Kidney (tissue), 13 donors: ENCODE measurements at regions not wholly inside any gene's neighbourhood (a gene's known extent, or its start where the extent isn't known, plus 50 kb on each side); places are given as distances from the start of the nearest gene placed in this dataset.

Source experiments
- DNase-seq, 5 donors: peaks; one replicate each; pipeline ENCODE4 v3.0.0-alpha.2; 2013 to 2020
- FAIRE-seq: peaks from 2 replicates; lab custom pipeline; 2012; peaks lifted over from hg19 to GRCh38; lab: Jason Lieb, UNC
- H3K27ac ChIP-seq, 2 donors: one replicate each; pipeline ENCODE4 v1.7.0; 2013; ENCODE audit warnings: low read depth in 2 of 2, low read length in 2 of 2, inconsistent platforms in 1 of 2
- H3K27me3 ChIP-seq: one replicate; pipeline ENCODE4 v1.7.1; 2013; ENCODE audit warnings: low read length, inconsistent platforms; ENCODE audit not compliant: control insufficient read depth, insufficient read depth
- H3K36me3 ChIP-seq, 3 donors: one replicate each; pipeline versions ENCODE4 v1.7.0 to v1.7.1; 2013; ENCODE audit warnings: low read length in 3 of 3, control low read depth in 1 of 3, inconsistent platforms in 1 of 3; ENCODE audit not compliant: insufficient read depth in 3 of 3, control insufficient read depth in 2 of 3
- H3K4me1 ChIP-seq, 3 donors: one replicate each; pipeline versions ENCODE4 v1.7.0 to v1.7.1; 2013; ENCODE audit warnings: low read length in 3 of 3, inconsistent platforms in 1 of 3, low read depth in 1 of 3; ENCODE audit not compliant: control insufficient read depth in 2 of 3, insufficient read depth in 2 of 3
- H3K4me3 ChIP-seq, 3 donors: one replicate each; pipeline versions ENCODE4 v1.7.0 to v1.8.1; 2013; ENCODE audit warnings: low read length in 3 of 3, control low read depth in 1 of 3, inconsistent platforms in 1 of 3
- H3K9ac ChIP-seq, 3 donors: one replicate each; pipeline versions ENCODE4 v1.7.0 to v1.7.1; 2013; ENCODE audit warnings: low read length in 3 of 3, control low read depth in 1 of 3, inconsistent platforms in 1 of 3
- H3K9me3 ChIP-seq, 3 donors: one replicate each; pipeline versions ENCODE4 v1.7.0 to v1.7.1; 2013; ENCODE audit warnings: low read length in 3 of 3, control low read depth in 1 of 3, inconsistent platforms in 1 of 3; ENCODE audit not compliant: control insufficient read depth in 2 of 3, insufficient read depth in 1 of 3
- CTCF ChIP-seq: IDR thresholded peaks from 3 replicates; pipeline ENCODE4 v1.5.1; 2012; ENCODE audit warnings: mild to moderate bottlenecking, moderate library complexity, borderline replicate concordance; ENCODE audit not compliant: insufficient read depth; ENCODE audit errors: extremely low read depth
- intact Hi-C: fragments of 100-400 bp; cut with DNase I; formaldehyde crosslinking; loops from one replicate; pipeline ENCODE4 v1.11.1; 2022
- donor health status: control.
- donor health status: control.
- donor health status: control.
- donor health status: control.
- donor health status: control.
- donor health status: DM: yes; HTN: yes; CAD: no.
- donor health status: Normal renal cell carcinoma (clear cell type).

GRCh38 chrX:146481735-146482134 is 327.8 kb upstream of the CXorf51B start:
- H3K27me3 ChIP-seq, result no peaks in the 10 kb centered on the region
- H3K4me3 ChIP-seq, result no peak overlapping the region
- TF ChIP-seq CTCF, result no peak
- no peaks in the 10 kb centered on the region for H3K9me3 ChIP-seq
- FAIRE-seq, result no peak
- no peak for DNase-seq
- no peaks in the 10 kb centered on the region for H3K36me3 ChIP-seq
- no peaks in the 10 kb centered on the region for H3K4me1 ChIP-seq
- H3K27ac ChIP-seq, result no peak overlapping the region
- intact Hi-C loops, result no loop called here
- H3K9ac ChIP-seq, result no peak overlapping the region
